Astrocyte of the spinal cord (primary cell): ENCODE measurements at regions not wholly inside any gene's neighbourhood (a gene's known extent, or its start where the extent isn't known, plus 50 kb on each side); places are given as distances from the start of the nearest gene placed in this dataset.

Experiments
- DNase-seq: peaks from one replicate; pipeline ENCODE4 v3.0.0; 2011; ENCODE audit warnings: low read depth, low spot score
- H3K4me3 ChIP-seq: 2 replicates; pipeline ENCODE4 v1.5.1; 2011; ENCODE audit warnings: low read depth, mild to moderate bottlenecking, low read length, moderate library complexity
- in situ Hi-C: cut with HindIII; loops from 2 replicates; pipeline ENCODE4 v1.10.0; 2017; ENCODE audit warnings: low sequenced_read_pairs
- TF ChIP-seq, protein P1 (sequence below): IDR thresholded peaks from 2 replicates; pipeline ENCODE4 v1.5.1; 2012; ENCODE audit warnings: low read depth, mild to moderate bottlenecking, low read length, inconsistent platforms

DNA sequence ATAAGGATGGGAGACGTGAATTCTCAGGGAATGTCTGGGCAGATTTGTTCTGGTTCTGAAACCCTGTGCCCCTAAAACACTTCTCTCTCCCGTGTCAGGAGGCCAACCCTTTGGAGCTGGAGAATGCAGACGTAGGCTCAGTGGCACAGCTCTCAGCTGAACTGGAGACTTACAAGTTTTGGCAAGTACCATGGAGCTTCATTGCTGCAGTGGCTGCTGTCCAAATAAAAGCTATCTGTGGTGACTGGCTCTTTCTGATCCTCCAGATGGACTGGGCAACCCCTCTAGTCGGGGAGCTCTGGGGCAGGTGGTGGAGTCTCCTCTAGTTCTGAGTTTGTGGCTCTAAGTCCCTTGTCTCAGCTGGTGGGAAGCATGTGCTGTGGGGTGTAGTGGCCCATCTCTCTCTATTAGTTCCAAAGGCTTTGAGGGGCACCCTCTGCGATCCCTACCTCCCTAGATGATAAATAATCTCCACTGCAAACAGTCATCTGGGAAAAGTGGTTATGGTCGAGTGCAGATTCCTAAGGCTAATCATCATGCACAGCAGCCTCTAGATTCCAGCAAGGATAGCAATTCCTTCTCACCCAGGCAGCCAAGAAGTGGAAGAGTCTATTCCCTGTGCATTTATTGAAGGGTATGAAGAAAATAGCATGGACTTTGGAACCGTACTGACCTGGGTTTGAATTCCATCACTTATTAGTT is 204.2 kb upstream of the KLF4 start:
- H3K4me3 ChIP-seq: no peak overlapping the region
- TF ChIP-seq, protein P1, sequence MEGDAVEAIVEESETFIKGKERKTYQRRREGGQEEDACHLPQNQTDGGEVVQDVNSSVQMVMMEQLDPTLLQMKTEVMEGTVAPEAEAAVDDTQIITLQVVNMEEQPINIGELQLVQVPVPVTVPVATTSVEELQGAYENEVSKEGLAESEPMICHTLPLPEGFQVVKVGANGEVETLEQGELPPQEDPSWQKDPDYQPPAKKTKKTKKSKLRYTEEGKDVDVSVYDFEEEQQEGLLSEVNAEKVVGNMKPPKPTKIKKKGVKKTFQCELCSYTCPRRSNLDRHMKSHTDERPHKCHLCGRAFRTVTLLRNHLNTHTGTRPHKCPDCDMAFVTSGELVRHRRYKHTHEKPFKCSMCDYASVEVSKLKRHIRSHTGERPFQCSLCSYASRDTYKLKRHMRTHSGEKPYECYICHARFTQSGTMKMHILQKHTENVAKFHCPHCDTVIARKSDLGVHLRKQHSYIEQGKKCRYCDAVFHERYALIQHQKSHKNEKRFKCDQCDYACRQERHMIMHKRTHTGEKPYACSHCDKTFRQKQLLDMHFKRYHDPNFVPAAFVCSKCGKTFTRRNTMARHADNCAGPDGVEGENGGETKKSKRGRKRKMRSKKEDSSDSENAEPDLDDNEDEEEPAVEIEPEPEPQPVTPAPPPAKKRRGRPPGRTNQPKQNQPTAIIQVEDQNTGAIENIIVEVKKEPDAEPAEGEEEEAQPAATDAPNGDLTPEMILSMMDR: no peak
- in situ Hi-C loops: no loop called here
- DNase-seq: peak; percentile 35

DNA sequence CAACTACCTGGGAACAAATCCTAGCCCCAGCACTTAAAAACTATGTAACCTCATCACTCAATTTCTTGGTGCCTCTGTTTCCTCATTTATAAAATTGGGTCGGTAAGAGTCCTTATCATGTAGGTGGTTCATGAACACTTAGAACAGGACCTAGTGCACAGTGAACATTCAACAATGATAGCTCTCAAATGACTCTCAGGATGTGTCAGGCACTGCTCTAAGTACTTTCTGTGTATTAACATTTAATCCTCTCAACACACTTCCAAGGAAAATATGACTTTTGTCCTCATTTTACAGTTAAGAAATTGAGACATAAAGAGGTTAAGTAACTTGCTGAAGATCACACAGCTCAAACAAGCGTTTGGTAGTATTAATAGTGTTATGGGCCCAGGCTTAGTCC is 202.1 kb upstream of the KLF4 start:
- H3K4me3 ChIP-seq: no peak overlapping the region
- TF ChIP-seq, protein P1: no peak
- DNase-seq: no peak
- in situ Hi-C loops: no loop called here

DNA sequence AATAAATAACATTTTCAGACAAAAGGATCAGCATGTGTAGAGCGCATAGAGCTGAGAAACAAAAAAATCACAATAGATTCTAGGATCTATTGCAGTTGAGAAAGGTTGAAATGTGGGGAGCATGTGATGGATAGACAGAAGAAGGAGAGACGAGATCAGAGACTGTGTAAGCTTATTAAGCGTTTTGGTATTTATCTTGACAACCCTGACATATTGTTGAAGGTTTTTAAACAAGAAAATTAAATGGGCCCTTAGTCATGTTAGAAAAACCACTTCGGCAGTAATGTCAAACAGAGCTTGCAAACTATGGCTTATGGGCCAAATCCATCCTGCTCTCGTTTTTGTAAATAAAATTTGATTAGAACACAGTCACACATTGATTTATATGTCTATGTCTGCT is 200.5 kb upstream of the KLF4 start:
- in situ Hi-C loops: no loop called here
- DNase-seq: no peak
- TF ChIP-seq, protein P1: no peak
- H3K4me3 ChIP-seq: no peak overlapping the region

DNA sequence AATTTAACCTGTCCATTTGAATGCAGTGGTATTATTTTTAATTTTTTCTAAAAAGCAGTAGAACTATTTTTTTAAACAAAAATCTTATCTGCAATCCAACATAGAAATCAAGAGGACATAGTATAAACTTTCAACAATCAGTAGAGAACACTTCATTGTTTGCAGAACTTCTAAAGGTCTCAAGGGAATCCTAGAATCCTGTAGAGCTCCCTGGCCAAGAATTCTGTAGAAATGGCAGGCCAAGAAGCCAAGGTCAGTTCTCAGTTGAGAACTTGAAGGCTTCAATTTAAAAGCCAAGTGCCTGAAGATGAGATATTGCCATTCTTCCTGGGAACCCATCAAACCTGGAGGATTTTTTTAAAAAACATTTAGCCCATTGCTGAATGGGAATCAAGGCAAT is 199.2 kb upstream of the KLF4 start:
- in situ Hi-C loops: no loop called here
- no peak for DNase-seq
- TF ChIP-seq, protein P1: no peak
- no peak overlapping the region for H3K4me3 ChIP-seq

DNA sequence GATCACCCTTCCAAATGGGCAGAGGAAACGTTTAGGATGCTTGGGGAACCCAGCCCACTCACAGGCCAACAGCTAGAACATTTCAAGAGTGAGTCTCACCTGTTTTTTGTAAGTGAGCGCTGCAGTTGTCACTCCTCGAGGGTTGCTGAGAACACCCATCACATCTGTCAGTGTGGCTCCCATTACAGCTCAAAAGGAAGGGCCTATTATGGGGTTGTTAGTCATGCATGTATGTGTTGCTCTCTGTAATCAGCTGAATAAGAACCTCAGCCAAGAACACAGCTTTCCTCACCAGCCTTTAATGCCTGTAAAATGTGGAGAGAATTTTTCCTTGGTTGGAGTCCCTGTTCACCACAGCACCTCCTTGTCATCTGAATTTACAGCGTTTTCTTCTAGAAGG is 196.3 kb upstream of the KLF4 start:
- H3K4me3 ChIP-seq: no peak overlapping the region
- TF ChIP-seq, protein P1: no peak
- in situ Hi-C loops: no loop called here
- DNase-seq: no peak

DNA sequence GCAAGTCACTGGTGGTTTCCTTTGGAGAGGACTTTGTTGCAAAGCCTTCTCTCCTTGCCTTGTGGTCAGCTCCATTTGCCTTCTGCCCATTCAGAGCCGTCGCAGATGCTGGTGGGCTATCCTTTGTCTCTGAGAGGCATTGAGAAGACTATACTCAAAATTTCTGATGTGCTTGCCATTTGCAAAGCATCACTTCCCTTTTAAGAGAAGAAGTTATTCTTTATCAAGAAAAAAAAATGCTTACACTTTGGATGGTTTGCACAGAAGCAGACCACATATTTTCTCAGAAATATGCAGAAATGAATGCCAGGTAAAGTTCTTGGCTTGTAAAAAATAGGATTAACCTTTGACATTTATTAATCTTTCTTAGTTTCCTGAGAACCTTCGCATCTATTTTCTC is 195.8 kb upstream of the KLF4 start:
- H3K4me3 ChIP-seq: no peak overlapping the region
- in situ Hi-C loops: no loop called here
- no peak for DNase-seq
- TF ChIP-seq, protein P1: no peak
